ENCODE measurements at regions not wholly inside any gene's neighbourhood (a gene's known extent, or its start where the extent isn't known, plus 50 kb on each side); places are given as distances from the start of the nearest gene placed in this dataset.
"Not testable (repeated sequence)": the region's sequence is repeated elsewhere in the genome, so short reads cannot be mapped to it uniquely, and the experiment has no call there.

DNA sequence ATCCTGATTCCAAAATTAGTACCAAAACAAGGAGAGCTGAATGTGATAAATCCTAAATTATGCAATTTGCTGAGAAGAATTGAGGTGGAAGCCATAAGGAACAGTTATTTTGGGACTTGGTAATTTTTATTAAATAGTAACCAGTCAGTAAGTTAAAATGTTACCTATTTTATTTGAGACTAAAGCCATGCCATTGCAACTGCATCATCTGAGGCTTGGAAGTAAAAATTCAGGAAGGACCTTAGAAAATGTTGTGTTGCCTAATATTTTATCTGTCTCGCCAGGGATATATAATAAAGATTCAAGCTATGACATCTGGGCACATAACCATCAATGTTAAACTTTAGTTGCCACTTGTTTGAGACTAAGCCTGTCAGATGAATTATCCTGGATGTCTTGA lies 341.3 kb upstream of the MAGEB16 start:
- H4K20me1 ChIP-seq (ENCODE audit: insufficient read depth, low read length): no peaks in the 10 kb centered on the region
- no peaks in the 10 kb centered on the region for H3K27me3 ChIP-seq (ENCODE audit: insufficient read depth, low read length)
- H3F3A ChIP-seq (ENCODE audit: insufficient read depth, low read length): no peaks in the 10 kb centered on the region
- H2AFZ ChIP-seq (ENCODE audit: low read length): no peak overlapping the region
- H3K4me1 ChIP-seq (ENCODE audit: insufficient read depth, low read length, severe bottlenecking): no peaks in the 10 kb centered on the region
- no peak overlapping the region for H3K4me3 ChIP-seq (ENCODE audit: low read depth, low read length, poor library complexity, severe bottlenecking)
- H3K4me2 ChIP-seq (ENCODE audit: low read length): no peak overlapping the region
- no peaks in the 10 kb centered on the region for H3K36me3 ChIP-seq (ENCODE audit: insufficient read depth, low read length)
- no peak overlapping the region for H3K9ac ChIP-seq (ENCODE audit: low read length)
- no peak overlapping the region for H3K27ac ChIP-seq (ENCODE audit: low read depth, low read length, poor library complexity, severe bottlenecking)
- H3K79me2 ChIP-seq (ENCODE audit: insufficient read depth, low read length): no peaks in the 10 kb centered on the region
- H3K9me2 ChIP-seq (ENCODE audit: low read depth, low read length): no peaks in the 10 kb centered on the region
- TF ChIP-seq EZH2 (IDR thresholded peaks at IDR 0.05; ENCODE audit: borderline replicate concordance, low read length): no peak
- TF ChIP-seq, protein P1, sequence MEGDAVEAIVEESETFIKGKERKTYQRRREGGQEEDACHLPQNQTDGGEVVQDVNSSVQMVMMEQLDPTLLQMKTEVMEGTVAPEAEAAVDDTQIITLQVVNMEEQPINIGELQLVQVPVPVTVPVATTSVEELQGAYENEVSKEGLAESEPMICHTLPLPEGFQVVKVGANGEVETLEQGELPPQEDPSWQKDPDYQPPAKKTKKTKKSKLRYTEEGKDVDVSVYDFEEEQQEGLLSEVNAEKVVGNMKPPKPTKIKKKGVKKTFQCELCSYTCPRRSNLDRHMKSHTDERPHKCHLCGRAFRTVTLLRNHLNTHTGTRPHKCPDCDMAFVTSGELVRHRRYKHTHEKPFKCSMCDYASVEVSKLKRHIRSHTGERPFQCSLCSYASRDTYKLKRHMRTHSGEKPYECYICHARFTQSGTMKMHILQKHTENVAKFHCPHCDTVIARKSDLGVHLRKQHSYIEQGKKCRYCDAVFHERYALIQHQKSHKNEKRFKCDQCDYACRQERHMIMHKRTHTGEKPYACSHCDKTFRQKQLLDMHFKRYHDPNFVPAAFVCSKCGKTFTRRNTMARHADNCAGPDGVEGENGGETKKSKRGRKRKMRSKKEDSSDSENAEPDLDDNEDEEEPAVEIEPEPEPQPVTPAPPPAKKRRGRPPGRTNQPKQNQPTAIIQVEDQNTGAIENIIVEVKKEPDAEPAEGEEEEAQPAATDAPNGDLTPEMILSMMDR (IDR thresholded peaks at IDR 0.05; ENCODE audit: low read length): no peak
- H3K9me3 ChIP-seq (ENCODE audit: low read length): no peaks in the 10 kb centered on the region

DNA sequence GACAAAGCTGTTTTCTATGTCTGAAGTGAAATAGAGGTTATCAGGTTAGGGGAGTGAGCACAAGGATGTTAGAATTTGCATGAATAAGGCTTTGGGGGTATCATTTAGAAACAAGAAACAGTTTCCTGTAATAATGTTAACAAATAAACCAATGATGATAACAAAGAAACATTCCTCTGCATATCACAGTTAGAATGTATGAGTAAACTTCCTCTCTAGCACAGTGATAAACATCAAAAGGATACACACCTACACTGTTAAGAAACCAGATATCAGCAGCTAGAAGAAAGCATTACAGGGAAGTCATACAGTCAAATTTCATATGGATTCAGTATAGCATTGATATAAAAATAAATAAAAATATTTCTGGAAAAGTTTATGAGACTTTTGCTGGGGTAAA lies 340.0 kb upstream of the MAGEB16 start:
- TF ChIP-seq, protein P1 (IDR thresholded peaks at IDR 0.05; ENCODE audit: low read length): no peak
- no peak for TF ChIP-seq EZH2 (IDR thresholded peaks at IDR 0.05; ENCODE audit: borderline replicate concordance, low read length)
- H3K9me2 ChIP-seq (ENCODE audit: low read depth, low read length): no peaks in the 10 kb centered on the region
- H3K27ac ChIP-seq (ENCODE audit: low read depth, low read length, poor library complexity, severe bottlenecking): no peak overlapping the region
- H3K4me2 ChIP-seq (ENCODE audit: low read length): no peak overlapping the region
- no peaks in the 10 kb centered on the region for H3K9me3 ChIP-seq (ENCODE audit: low read length)
- no peak overlapping the region for H3K9ac ChIP-seq (ENCODE audit: low read length)
- H3K36me3 ChIP-seq (ENCODE audit: insufficient read depth, low read length): no peaks in the 10 kb centered on the region
- H2AFZ ChIP-seq (ENCODE audit: low read length): no peak overlapping the region
- H4K20me1 ChIP-seq (ENCODE audit: insufficient read depth, low read length): no peaks in the 10 kb centered on the region
- H3K4me1 ChIP-seq (ENCODE audit: insufficient read depth, low read length, severe bottlenecking): no peaks in the 10 kb centered on the region
- H3K4me3 ChIP-seq (ENCODE audit: low read depth, low read length, poor library complexity, severe bottlenecking): no peak overlapping the region
- no peaks in the 10 kb centered on the region for H3F3A ChIP-seq (ENCODE audit: insufficient read depth, low read length)
- H3K79me2 ChIP-seq (ENCODE audit: insufficient read depth, low read length): no peaks in the 10 kb centered on the region
- H3K27me3 ChIP-seq (ENCODE audit: insufficient read depth, low read length): no peaks in the 10 kb centered on the region

DNA sequence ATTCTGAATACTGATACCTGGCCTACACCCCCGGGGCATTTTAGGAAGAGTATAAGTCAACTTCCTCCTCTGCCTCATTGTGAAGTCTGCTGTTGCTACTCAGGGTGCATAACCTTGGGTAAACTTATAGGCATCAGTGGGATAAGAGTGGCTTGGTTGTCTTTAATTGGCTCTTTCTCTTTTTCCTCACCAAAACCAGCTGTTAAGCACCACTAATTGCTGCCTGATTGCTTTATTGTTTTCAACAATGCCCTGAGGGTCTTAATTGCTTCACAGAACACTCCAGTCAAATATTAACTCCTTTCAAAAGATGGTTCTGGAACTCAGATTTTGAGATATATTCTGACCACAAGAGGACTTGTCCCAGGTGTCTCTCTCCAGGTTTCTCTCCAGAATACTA lies 337.0 kb upstream of the MAGEB16 start:
- TF ChIP-seq EZH2 (IDR thresholded peaks at IDR 0.05; ENCODE audit: borderline replicate concordance, low read length): no peak
- TF ChIP-seq, protein P1 (IDR thresholded peaks at IDR 0.05; ENCODE audit: low read length): no peak
- no peaks in the 10 kb centered on the region for H3K4me1 ChIP-seq (ENCODE audit: insufficient read depth, low read length, severe bottlenecking)
- H3F3A ChIP-seq (ENCODE audit: insufficient read depth, low read length): no peaks in the 10 kb centered on the region
- no peak overlapping the region for H3K4me2 ChIP-seq (ENCODE audit: low read length)
- no peaks in the 10 kb centered on the region for H3K36me3 ChIP-seq (ENCODE audit: insufficient read depth, low read length)
- no peak overlapping the region for H3K27ac ChIP-seq (ENCODE audit: low read depth, low read length, poor library complexity, severe bottlenecking)
- no peaks in the 10 kb centered on the region for H3K27me3 ChIP-seq (ENCODE audit: insufficient read depth, low read length)
- H3K79me2 ChIP-seq (ENCODE audit: insufficient read depth, low read length): no peaks in the 10 kb centered on the region
- no peaks in the 10 kb centered on the region for H3K9me3 ChIP-seq (ENCODE audit: low read length)
- no peak overlapping the region for H2AFZ ChIP-seq (ENCODE audit: low read length)
- no peaks in the 10 kb centered on the region for H4K20me1 ChIP-seq (ENCODE audit: insufficient read depth, low read length)
- H3K4me3 ChIP-seq (ENCODE audit: low read depth, low read length, poor library complexity, severe bottlenecking): no peak overlapping the region
- no peak overlapping the region for H3K9ac ChIP-seq (ENCODE audit: low read length)
- H3K9me2 ChIP-seq (ENCODE audit: low read depth, low read length): no peaks in the 10 kb centered on the region

DNA sequence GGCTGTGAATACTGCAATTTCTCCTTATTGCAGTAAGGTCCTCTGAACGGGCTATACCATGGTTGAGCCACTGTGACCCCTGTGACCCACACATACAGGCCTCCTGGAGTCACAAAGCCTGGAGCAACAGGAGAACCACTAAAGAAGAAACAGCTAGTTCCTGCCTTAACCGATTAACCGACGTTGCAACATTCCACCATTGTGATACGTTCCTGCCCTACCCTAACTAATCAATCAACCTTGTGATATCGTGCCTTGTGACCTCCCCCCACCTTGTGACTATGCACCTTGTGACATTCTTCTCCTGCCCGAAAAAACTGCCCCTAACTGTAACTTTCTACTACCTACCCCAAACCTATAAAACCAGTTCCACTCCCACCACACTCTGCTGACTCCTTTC lies 301.5 kb upstream of the MAGEB16 start:
- not testable (repeated sequence) for H3K4me1 ChIP-seq (ENCODE audit: insufficient read depth, low read length, severe bottlenecking); H3K4me3 ChIP-seq (ENCODE audit: low read depth, low read length, poor library complexity, severe bottlenecking); H3K79me2 ChIP-seq (ENCODE audit: insufficient read depth, low read length); H3K9me3 ChIP-seq (ENCODE audit: low read length); H3F3A ChIP-seq (ENCODE audit: insufficient read depth, low read length); H3K9ac ChIP-seq (ENCODE audit: low read length); H3K36me3 ChIP-seq (ENCODE audit: insufficient read depth, low read length); H2AFZ ChIP-seq (ENCODE audit: low read length); H3K4me2 ChIP-seq (ENCODE audit: low read length); H3K27ac ChIP-seq (ENCODE audit: low read depth, low read length, poor library complexity, severe bottlenecking); H3K9me2 ChIP-seq (ENCODE audit: low read depth, low read length); H3K27me3 ChIP-seq (ENCODE audit: insufficient read depth, low read length); H4K20me1 ChIP-seq (ENCODE audit: insufficient read depth, low read length)

DNA sequence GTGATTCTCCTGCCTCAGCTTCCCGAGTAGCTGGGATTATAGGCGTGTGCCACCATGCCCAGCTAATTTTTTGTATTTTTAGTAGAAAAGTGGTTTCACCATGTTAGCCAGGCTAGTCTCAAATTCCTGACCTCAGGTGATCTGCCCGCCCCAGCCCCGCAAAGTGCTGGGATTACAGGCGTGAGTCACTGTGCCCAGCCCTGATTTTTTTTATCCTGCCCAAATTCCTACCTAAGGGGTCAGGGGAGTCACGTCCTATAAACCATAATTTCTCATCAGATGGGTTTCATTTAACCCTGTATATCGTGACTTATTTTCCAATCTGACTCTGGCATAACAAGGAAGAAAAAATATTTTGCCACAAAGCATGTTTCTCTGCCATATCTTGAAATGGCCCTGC lies 300.7 kb upstream of the MAGEB16 start:
- not testable (repeated sequence) for H3K4me2 ChIP-seq (ENCODE audit: low read length); H2AFZ ChIP-seq (ENCODE audit: low read length); H4K20me1 ChIP-seq (ENCODE audit: insufficient read depth, low read length); H3K9me2 ChIP-seq (ENCODE audit: low read depth, low read length); H3K36me3 ChIP-seq (ENCODE audit: insufficient read depth, low read length); H3K9ac ChIP-seq (ENCODE audit: low read length); H3K27me3 ChIP-seq (ENCODE audit: insufficient read depth, low read length); H3K79me2 ChIP-seq (ENCODE audit: insufficient read depth, low read length); H3K4me3 ChIP-seq (ENCODE audit: low read depth, low read length, poor library complexity, severe bottlenecking); H3K27ac ChIP-seq (ENCODE audit: low read depth, low read length, poor library complexity, severe bottlenecking); H3K9me3 ChIP-seq (ENCODE audit: low read length); H3K4me1 ChIP-seq (ENCODE audit: insufficient read depth, low read length, severe bottlenecking); H3F3A ChIP-seq (ENCODE audit: insufficient read depth, low read length)
